ENCODE measurements at regions not wholly inside any gene's neighbourhood (a gene's known extent, or its start where the extent isn't known, plus 50 kb on each side); places are given as distances from the start of the nearest gene placed in this dataset.
"Not testable (repeated sequence)": the region's sequence is repeated elsewhere in the genome, so short reads cannot be mapped to it uniquely, and the experiment has no call there.

GRCh38 chr10:77740396-77740795, 102.8 kb upstream of the KCNMA1 start:
- DNase-seq: not testable (repeated sequence)

- no peak for DNase-seq
Observed at GRCh38 chr10:77738496-77739158, 101.0 kb upstream of the KCNMA1 start.

- peak in 1 of 3 donors; percentile 88 for DNase-seq
Observed at GRCh38 chr10:77737608-77738007, 100.0 kb upstream of the KCNMA1 start.

- DNase-seq: not testable (repeated sequence)
Observed at GRCh38 chr10:77735136-77735535, 97.5 kb upstream of the KCNMA1 start.

GRCh38 chr10:77732213-77733003, 94.8 kb upstream of the KCNMA1 start:
- no peak for DNase-seq

- no peak for DNase-seq
Observed at GRCh38 chr10:77727481-77727880, 89.9 kb upstream of the KCNMA1 start.

- no peak for DNase-seq
Observed at GRCh38 chr10:77726732-77727131, 89.1 kb upstream of the KCNMA1 start.

GRCh38 chr10:77726301-77726700, 88.7 kb upstream of the KCNMA1 start:
- DNase-seq: no peak

- DNase-seq: no peak
Observed at GRCh38 chr10:77724820-77725219, 87.2 kb upstream of the KCNMA1 start.

- no peak for DNase-seq
Observed at GRCh38 chr10:77723376-77723775, 85.8 kb upstream of the KCNMA1 start.

GRCh38 chr10:77722956-77723355, 85.3 kb upstream of the KCNMA1 start:
- DNase-seq: peak in 2 of 3 donors; percentile 20 to 55

- no peak for DNase-seq
Observed at GRCh38 chr10:77721815-77722214, 84.2 kb upstream of the KCNMA1 start.

- no peak for DNase-seq
Observed at GRCh38 chr10:77718957-77719356, 81.3 kb upstream of the KCNMA1 start.

- not testable (repeated sequence) for DNase-seq
Observed at GRCh38 chr10:77718312-77718711, 80.7 kb upstream of the KCNMA1 start.

- DNase-seq: no peak
Observed at GRCh38 chr10:77717336-77717735, 79.7 kb upstream of the KCNMA1 start.

- peak in 2 of 3 donors; percentile 16 to 19 for DNase-seq
Observed at GRCh38 chr10:77716458-77717317, 79.1 kb upstream of the KCNMA1 start.

GRCh38 chr10:77715536-77715935, 77.9 kb upstream of the KCNMA1 start:
- DNase-seq: no peak

GRCh38 chr10:77715088-77715487, 77.5 kb upstream of the KCNMA1 start:
- DNase-seq: no peak

GRCh38 chr10:77713521-77714280, 76.1 kb upstream of the KCNMA1 start:
- DNase-seq: peak in 2 of 3 donors; percentile 18 to 54

- DNase-seq: no peak
Observed at GRCh38 chr10:77712207-77712606, 74.6 kb upstream of the KCNMA1 start.

GRCh38 chr10:77711683-77712049, 74.1 kb upstream of the KCNMA1 start:
- no peak for DNase-seq
